C4-2B (cell line): ENCODE measurements at regions not wholly inside any gene's neighbourhood (a gene's known extent, or its start where the extent isn't known, plus 50 kb on each side); places are given as distances from the start of the nearest gene placed in this dataset.

ENCODE experiments used
- ZFX ChIP-seq: fragments of 450-650 bp; IDR thresholded peaks from 2 replicates; pipeline ENCODE4 v1.6.1; 2017
- TF ChIP-seq, protein P1 (sequence below): fragments of 450-650 bp; conservative IDR thresholded peaks from 2 replicates; pipeline ENCODE4 v1.5.1; 2017; ENCODE audit warnings: mild to moderate bottlenecking

DNA sequence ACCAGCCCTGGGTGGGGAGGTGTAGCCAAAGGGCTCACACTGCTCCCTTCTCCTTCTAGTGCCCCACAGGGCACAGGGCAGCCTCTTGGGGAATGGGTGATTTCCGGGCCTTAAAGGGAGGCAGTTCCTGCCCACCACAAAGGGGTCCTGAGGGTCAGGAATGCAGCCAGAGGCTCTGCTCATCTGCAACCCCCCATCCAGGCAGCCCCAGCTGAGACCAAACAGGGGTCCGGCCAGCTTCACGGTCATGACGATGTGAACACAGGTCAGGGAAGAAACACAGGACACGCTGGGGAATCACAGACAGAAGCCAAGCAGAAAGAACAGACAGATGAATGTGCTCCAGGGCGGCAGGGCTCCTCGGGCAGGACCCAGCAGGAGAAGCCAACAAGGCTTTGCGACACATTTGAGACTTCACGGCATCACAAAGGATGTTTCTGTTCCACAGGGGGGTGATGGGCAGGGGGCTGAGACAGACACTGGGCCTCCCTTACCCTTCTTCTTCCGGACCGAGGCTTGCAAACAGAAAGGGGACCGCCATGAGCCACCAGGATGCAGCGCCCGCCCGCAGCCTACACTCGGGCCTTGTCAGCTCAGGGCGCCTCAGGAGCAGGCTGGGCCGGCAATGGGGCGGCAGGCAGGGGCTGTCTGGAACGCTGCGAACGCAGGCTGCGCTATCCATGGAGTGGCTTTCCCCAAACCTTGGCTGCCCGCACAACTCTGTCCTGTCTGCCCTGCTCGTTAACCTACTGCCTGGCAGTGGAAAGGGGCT lies 101.9 kb downstream of the CTTN start:
- TF ChIP-seq, protein P1, sequence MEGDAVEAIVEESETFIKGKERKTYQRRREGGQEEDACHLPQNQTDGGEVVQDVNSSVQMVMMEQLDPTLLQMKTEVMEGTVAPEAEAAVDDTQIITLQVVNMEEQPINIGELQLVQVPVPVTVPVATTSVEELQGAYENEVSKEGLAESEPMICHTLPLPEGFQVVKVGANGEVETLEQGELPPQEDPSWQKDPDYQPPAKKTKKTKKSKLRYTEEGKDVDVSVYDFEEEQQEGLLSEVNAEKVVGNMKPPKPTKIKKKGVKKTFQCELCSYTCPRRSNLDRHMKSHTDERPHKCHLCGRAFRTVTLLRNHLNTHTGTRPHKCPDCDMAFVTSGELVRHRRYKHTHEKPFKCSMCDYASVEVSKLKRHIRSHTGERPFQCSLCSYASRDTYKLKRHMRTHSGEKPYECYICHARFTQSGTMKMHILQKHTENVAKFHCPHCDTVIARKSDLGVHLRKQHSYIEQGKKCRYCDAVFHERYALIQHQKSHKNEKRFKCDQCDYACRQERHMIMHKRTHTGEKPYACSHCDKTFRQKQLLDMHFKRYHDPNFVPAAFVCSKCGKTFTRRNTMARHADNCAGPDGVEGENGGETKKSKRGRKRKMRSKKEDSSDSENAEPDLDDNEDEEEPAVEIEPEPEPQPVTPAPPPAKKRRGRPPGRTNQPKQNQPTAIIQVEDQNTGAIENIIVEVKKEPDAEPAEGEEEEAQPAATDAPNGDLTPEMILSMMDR: no peak
- TF ChIP-seq ZFX: no peak
